ENCODE measurements at regions not wholly inside any gene's neighbourhood (a gene's known extent, or its start where the extent isn't known, plus 50 kb on each side); places are given as distances from the start of the nearest gene placed in this dataset.

GRCh38 chr14:84403585-84403984 is 1126.4 kb upstream of the FLRT2 start:
- WGBS, 4 donors: 55 to 80% (median 80%) methylated on average over 2 of the region's 2 CpGs
- ATAC-seq (no peak), DNase-seq (no peak)
- H3K27ac ChIP-seq: no peak overlapping the region
- no peak overlapping the region for H3K4me3 ChIP-seq
- H3K4me1 ChIP-seq: no peaks in the 10 kb centered on the region
- H3K27me3 ChIP-seq: no peaks in the 10 kb centered on the region
- intact Hi-C loops (cut with DNase I): no loop called here
- no peak for TF ChIP-seq POLR2A (IDR thresholded peaks at IDR 0.05)
- no peaks in the 10 kb centered on the region for H3K36me3 ChIP-seq
- peaks cover 0 to 3% (median 0%) of the 10 kb centered on the region in 12 donors for H3K9me3 ChIP-seq

- H3K9me3 ChIP-seq: peaks cover 0 to 3% (median 0%) of the 10 kb centered on the region in 12 donors
- no peak for DNase-seq
- ATAC-seq: no peak
- intact Hi-C loops (cut with DNase I): no loop called here
- no peaks in the 10 kb centered on the region for H3K36me3 ChIP-seq
- H3K27ac ChIP-seq: no peak overlapping the region
- H3K4me3 ChIP-seq: no peak overlapping the region
- no peaks in the 10 kb centered on the region for H3K4me1 ChIP-seq
- no peaks in the 10 kb centered on the region for H3K27me3 ChIP-seq
- WGBS, 4 donors: 94 to 98% (median 97%) methylated on average over 3 of the region's 3 CpGs
- no peak for TF ChIP-seq CTCF (IDR thresholded peaks at IDR 0.05)
- no peak for TF ChIP-seq POLR2A (IDR thresholded peaks at IDR 0.05)
These were observed 1125.7 kb upstream of the FLRT2 start for GRCh38 chr14:84404246-84404645.

GRCh38 chr14:84409435-84409834 is 1120.5 kb upstream of the FLRT2 start:
- TF ChIP-seq CTCF (IDR thresholded peaks at IDR 0.05) (no peak), POLR2A (IDR thresholded peaks at IDR 0.05) (no peak)
- Histone ChIP-seq H3K4me1 (no peaks in the 10 kb centered on the region), H3K4me3 (no peak overlapping the region), H3K27me3 (no peaks in the 10 kb centered on the region), H3K36me3 (no peaks in the 10 kb centered on the region), H3K27ac (no peak overlapping the region), H3K9me3 (peaks cover 0 to 32% (median 11%) of the 10 kb centered on the region in 12 donors)
- 71 to 81% (median 77%) methylated on average over 3 of the region's 3 CpGs for WGBS, 4 donors
- ATAC-seq (no peak), DNase-seq (no peak)
- intact Hi-C loops (cut with DNase I): no loop called here

GRCh38 chr14:84410344-84410743 is 1119.6 kb upstream of the FLRT2 start:
- Histone ChIP-seq H3K4me3 (no peak overlapping the region), H3K4me1 (no peaks in the 10 kb centered on the region), H3K27me3 (no peaks in the 10 kb centered on the region), H3K27ac (no peak overlapping the region), H3K9me3 (peaks cover 0 to 32% (median 11%) of the 10 kb centered on the region in 12 donors), H3K36me3 (no peaks in the 10 kb centered on the region)
- intact Hi-C loops (cut with DNase I): no loop called here
- no peak for TF ChIP-seq POLR2A (IDR thresholded peaks at IDR 0.05)
- 86 to 87% (median 86%) methylated on average over 3 of the region's 3 CpGs for WGBS, 4 donors
- DNase-seq (no peak), ATAC-seq (no peak)

GRCh38 chr14:84420221-84420620 is 1109.7 kb upstream of the FLRT2 start:
- no peak overlapping the region for H3K27ac ChIP-seq
- no peaks in the 10 kb centered on the region for H3K27me3 ChIP-seq
- no peaks in the 10 kb centered on the region for H3K36me3 ChIP-seq
- intact Hi-C loops (cut with DNase I): no loop called here
- TF ChIP-seq CTCF (IDR thresholded peaks at IDR 0.05): no peak
- TF ChIP-seq POLR2A (IDR thresholded peaks at IDR 0.05): no peak
- H3K9me3 ChIP-seq: peaks cover 0 to 21% (median 5%) of the 10 kb centered on the region in 12 donors
- no peaks in the 10 kb centered on the region for H3K4me1 ChIP-seq
- ATAC-seq: no peak
- no peak for DNase-seq
- 63 to 79% (median 68%) methylated on average over 2 of the region's 2 CpGs for WGBS, 4 donors
- H3K4me3 ChIP-seq: no peak overlapping the region
